ENCODE measurements at regions not wholly inside any gene's neighbourhood (a gene's known extent, or its start where the extent isn't known, plus 50 kb on each side); places are given as distances from the start of the nearest gene placed in this dataset.
"Not testable (repeated sequence)": the region's sequence is repeated elsewhere in the genome, so short reads cannot be mapped to it uniquely, and the experiment has no call there.

- no peak for DNase-seq
These were observed 110.2 kb upstream of the ZNF184 start for GRCh38 chr6:27582928-27583725.

GRCh38 chr6:27579973-27580372 lies 107.1 kb upstream of the ZNF184 start:
- DNase-seq: no peak

- DNase-seq: no peak
These were observed 105.0 kb upstream of the ZNF184 start for GRCh38 chr6:27577922-27578321.

- DNase-seq: no peak
These were observed 102.9 kb upstream of the ZNF184 start for GRCh38 chr6:27575594-27576361.

GRCh38 chr6:27568226-27568897 lies 95.5 kb upstream of the ZNF184 start:
- no peak for DNase-seq

GRCh38 chr6:27565839-27566779 lies 93.2 kb upstream of the ZNF184 start:
- no peak for DNase-seq

GRCh38 chr6:27562027-27562410 lies 89.1 kb upstream of the ZNF184 start:
- DNase-seq: no peak

- DNase-seq: no peak
These were observed 85.3 kb upstream of the ZNF184 start for GRCh38 chr6:27558028-27558724.

GRCh38 chr6:27556406-27556805 lies 83.5 kb upstream of the ZNF184 start:
- DNase-seq: no peak

- DNase-seq: no peak
These were observed 80.4 kb upstream of the ZNF184 start for GRCh38 chr6:27553123-27553904.

GRCh38 chr6:27551607-27552006 lies 78.7 kb upstream of the ZNF184 start:
- DNase-seq: no peak

- DNase-seq: no peak
These were observed 77.8 kb upstream of the ZNF184 start for GRCh38 chr6:27550692-27551091.

- DNase-seq: not testable (repeated sequence)
These were observed 76.3 kb upstream of the ZNF184 start for GRCh38 chr6:27549241-27549598.

- no peak for DNase-seq
These were observed 74.5 kb upstream of the ZNF184 start for GRCh38 chr6:27547157-27548075.

- DNase-seq: no peak
These were observed 73.6 kb upstream of the ZNF184 start for GRCh38 chr6:27546522-27546921.

- no peak for DNase-seq
These were observed 72.6 kb upstream of the ZNF184 start for GRCh38 chr6:27545271-27546046.

- no peak for DNase-seq
These were observed 71.8 kb upstream of the ZNF184 start for GRCh38 chr6:27544612-27545260.

GRCh38 chr6:27544135-27544534 lies 71.2 kb upstream of the ZNF184 start:
- not testable (repeated sequence) for DNase-seq
